GM18517 (cell line): ENCODE measurements at regions not wholly inside any gene's neighbourhood (a gene's known extent, or its start where the extent isn't known, plus 50 kb on each side); places are given as distances from the start of the nearest gene placed in this dataset.

Experiments
- ATAC-seq: cut with Tn5 transposase; IDR thresholded peaks from one replicate; pipeline ENCODE4 v1.9.1; 2021; ENCODE audit warnings: mild to moderate bottlenecking, moderate library complexity; ENCODE audit not compliant: unreplicated experiment

DNA sequence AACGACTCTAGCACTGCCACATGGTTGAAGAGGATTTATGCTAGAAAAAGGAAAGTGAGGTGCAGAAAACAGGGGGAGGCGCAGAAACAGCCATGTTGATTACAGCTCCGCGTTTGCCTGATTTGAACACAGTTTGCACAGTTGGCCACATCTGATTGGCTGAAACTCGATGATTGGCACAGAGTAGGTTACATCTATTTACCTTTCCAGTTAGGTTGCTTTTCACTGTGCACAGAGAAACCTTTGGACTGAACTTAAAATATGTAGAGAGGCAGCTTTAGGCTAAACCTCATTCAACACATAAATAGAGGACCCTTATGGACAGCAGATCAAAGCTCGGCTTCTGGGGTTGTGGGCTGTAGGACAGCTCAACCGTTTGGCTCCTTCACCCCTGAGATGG, 153.7 kb upstream of the APCDD1 start:
- no peak for ATAC-seq

DNA sequence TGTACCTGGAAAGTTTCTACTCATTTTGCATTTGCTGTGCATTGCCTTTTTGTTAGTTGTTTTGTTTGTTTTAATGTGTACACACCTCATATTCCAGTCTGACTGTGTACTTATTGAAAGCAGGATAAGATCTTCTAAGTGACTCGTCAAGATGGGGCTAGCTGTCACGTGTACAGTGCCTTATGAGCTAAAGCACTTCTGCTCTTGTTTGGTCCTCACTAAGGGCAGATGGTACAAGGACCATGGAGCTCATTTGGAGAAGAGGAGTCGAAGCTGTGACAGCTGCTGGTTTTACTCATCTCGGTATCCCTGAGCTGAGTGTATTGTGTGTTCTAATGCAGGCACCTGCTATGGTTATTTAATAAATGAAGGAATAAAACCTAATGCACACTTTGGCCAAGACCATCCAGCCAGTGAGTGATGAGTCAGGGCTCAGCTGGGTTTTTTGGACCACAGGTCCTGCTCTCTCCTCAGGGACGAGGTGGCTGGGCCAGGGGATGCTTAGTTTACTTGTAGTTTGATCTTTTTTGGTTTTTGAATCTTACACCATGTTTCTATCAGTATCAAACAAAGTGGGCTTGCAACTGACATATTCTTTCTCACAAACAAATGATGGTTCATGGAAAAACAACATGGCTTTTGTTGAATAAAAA, 152.5 kb upstream of the APCDD1 start:
- no peak for ATAC-seq

DNA sequence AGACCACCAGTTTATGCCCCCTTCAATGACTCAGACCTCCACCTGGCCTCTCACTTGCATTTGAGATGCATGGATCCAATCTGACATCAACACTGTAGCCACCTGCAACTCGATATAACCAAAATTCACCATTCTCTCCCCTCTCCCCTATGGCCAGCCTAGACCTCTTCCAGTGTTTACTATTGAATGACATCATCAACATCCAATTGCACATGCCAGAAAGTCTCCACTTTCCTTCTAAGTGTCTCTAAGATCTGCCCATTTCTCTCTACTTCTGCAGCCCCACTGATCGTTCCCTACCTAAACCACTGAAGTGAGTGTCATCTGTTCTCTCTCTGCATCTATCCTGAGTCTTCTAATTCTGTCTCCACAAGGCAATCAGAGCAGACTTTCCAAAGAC, 151.3 kb upstream of the APCDD1 start:
- no peak for ATAC-seq

DNA sequence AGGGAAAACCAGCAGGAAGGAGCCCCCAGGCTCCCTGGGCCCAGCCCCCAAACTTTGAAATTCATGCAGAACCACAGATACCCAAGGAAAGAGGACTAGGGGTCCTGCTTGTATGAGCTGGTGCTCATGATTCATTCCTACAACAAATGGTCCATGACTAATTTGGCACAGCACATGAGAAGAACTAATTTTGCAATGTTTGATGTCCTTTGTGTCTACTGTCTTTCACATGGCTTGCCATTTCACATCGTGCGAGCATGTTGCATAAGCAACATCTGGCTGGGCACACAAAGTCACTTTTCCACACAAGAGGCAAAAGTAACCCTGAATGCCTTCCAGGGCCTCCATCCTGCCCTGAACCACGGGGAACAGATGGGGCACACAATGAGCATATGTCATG, 149.6 kb upstream of the APCDD1 start:
- no peak for ATAC-seq

DNA sequence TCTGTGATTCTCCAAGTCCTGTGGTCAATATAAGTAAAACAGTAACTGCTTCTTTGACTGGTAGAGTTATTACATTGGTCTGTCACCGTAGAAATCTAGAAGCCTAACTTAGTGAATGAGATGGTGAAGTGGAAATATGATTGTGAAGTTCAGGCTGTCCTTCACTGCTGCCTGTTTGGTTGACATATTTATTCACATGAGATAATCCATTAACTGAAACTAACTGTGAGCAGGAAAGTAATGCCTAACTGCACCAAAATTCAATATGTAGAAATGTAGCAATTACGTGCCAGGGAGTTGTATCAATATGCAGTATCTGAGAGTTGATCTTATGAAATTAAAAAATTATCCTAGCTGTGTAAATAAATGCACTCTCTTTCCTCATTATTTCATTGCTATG, 147.7 kb upstream of the APCDD1 start:
- ATAC-seq = no peak

DNA sequence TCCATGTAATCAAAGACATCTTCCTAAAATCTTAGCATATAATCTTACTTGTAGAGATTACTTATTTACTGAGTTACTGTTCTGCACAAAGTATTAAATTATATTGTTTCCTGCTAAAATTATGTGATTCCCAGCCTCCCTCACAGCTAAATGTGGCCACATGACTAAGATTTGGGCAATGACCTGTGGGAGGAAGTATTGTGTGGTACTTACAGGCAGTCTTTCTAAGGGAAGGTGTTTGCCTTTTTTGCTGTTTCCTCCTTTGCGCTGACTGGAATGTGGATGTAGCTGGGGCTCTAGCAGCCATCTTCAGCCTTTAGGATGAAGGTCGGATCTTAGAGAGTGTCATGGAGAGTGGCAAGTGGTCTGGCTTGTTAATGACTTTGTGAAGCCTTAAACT, 146.3 kb upstream of the APCDD1 start:
- no peak for ATAC-seq

DNA sequence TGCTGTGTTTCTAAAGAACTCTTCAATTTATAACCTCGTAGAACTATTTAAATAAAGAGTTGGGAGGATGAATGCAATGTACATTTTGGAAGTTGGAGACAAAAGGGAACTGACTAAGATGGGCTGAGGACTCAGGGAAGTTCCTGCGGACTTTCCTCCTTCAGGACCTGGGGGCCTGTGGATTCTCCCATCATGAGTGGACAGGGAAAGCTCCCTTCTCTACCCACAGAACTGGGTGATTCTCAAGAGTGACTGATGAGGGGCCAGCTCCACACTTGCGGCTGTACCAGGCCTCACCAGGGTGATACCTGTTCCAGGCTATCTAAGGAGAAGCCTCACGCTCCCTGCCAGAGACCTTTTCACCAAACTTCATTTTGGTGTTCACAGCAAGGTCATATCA, 143.8 kb upstream of the APCDD1 start:
- no peak for ATAC-seq

DNA sequence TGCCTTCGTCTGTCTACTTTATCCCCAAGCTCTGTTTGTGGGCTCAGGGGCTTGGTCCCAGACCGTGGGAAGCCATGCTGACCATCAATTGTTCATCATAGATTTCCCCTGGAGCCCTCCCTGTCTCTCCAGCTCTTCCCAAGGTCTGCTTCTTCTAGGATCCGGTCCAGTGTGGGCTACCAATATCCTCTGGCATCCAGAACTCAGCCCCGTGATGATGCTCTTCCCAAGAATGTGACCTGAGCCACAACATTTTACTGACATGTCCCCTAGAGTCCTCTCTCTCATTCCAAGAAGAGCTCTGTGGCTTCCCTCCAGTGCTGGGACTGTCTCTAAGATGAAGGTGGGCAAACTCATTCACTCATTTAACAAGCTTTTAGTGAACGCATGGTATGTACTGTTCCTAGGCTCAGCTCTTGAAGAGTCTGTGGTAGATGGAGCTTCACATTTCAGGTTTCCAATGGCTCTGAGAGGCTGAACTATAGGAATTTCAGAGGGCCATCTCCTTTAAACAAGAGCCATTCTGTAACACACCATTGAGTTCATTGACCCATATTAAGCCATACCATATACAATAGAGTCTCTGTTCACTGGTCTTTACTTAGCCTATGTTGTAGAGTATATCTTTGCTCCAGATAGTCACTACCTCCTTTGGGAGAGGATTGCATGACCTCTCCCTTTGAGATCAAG, 142.0 kb upstream of the APCDD1 start:
- ATAC-seq = no peak

DNA sequence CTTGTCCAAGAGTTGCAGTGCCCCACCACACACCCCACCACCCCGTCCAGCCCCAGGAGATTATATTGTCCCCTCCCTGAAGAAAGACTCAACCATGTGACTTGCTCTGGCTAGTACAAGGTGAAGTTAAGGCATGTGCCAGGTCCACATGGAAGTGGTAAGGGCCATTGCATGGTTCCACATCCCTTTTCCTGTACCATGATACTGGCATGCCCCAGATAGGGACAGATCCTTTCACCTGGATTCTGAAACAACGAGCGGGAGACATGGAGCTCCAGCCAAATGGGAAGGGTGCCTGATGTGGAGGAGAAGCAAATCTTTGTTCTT, 141.5 kb upstream of the APCDD1 start:
- no peak for ATAC-seq

DNA sequence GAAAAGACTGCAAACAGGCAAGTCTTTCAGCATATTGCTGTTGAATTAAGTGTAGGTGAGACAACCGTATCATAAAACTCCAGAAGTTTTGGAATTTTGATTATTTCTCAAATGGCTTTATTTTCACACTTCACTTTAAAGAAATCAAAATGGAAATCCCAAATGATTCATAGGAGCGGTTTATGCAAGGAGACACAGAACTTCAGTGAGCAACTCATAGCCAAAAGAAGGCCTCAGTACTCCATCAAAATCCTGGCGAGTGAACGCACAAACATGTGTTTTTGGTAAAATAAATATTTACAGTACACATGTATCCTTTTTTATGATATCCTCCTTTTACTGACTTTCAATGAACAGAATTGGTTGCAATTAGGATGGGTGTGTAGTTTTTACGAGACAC, 140.4 kb upstream of the APCDD1 start:
- ATAC-seq = no peak

DNA sequence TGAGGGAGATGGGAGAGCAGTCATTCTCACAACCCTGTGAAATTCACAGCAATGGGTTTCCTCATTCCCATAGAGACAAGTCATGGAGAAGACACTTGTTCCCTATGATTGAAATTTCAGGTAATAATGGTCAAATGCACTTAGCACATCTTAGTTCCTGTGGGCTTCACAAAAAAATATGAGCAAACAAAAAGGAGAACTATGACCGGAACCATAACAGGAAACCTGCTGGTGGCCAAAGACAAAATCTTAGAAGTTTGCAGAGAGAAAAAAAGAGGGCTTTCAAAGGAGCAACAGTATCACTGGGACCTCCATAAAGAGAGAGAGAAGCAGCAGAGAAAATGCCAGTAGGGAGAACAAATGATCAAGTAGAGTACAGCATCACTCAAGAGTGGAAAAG, 138.9 kb upstream of the APCDD1 start:
- ATAC-seq = no peak

DNA sequence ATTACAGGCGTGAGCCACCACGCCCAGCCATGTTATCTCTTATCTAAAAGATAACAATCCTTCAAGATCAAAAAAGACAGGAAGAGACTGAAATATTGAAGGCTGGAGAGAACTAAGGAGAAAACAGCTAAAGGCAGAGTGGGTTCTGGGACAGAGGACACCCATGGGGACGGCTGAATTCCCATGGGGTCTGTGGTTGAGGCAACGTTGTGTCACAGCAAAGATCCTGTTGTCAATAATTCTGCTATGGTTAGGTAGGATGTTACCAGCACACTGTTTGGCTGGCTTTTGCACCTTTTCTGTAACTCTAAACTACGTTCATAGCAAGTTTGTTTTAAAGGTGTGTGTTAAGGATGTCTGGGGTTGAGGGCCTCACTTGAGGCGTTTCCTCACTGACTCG, 137.7 kb upstream of the APCDD1 start:
- ATAC-seq = no peak

DNA sequence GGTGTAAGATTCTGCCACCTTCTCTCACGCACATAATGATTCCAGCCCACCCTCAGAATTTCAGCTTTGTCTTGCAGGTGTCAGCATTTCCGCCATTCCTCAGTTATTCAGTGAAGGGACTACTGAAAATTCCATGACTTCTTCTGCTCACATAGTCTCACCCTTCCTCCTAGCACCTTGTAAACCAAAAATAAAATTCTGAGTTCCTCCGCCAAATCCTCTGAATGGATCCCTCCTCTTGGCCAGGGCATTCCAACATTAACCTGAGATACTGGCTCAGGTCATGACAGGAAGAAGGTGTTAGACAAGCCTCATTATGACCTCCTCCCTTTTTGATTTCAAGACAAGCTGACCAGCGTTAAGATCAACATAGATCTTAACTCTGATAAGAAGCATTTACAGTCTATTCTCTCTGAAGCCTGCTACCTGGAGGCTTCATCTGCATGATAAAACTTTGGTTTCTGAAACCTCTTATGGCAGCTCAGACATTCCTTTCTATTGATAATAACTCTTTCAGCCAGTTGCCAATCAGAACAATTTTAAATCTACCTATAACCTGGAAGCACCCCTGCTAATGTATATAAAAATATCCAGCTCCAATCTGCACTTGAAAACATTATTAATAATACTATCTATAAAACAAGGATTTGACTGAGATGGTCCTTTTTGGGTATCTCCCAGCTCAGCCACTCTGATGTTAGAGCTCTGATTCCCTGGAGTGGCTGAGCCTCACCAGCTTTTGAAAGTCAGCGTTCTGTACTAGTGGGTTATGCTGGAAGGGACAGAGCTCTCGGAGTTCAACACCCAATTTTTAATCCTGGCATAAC, 136.4 kb upstream of the APCDD1 start:
- no peak for ATAC-seq

DNA sequence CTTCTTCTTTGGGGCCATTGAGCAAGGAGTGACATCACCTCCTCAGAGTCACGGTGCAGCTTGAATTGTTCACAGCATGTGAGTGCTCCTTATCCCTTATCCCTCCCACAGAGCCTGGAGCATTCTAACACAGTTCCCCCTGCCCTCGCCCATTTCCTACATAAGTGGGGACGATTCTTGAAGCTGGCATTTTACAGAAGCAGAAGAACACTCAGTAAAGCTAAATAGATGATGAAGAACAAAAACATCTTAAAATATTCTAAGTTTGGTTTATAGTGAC, 135.8 kb upstream of the APCDD1 start:
- ATAC-seq = no peak

DNA sequence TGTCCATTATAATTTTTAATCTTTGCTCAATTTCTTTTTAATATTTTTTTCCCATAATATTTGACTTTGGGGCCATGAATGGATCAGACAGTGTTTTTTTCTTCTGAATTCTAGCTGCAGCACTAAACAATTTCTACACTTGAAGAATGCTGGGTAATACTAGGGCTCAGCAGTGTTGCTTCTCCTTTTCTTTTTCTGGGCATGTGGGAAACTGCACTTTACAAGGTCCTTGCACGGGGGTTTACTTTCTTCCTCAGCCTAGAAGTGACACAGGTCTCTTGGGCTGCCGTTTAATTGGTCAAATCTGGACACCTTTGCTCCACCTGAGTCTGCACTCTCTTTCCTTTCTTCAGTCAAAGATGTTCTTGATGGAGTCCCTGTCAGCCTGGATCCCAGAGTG, 135.4 kb upstream of the APCDD1 start:
- no peak for ATAC-seq

DNA sequence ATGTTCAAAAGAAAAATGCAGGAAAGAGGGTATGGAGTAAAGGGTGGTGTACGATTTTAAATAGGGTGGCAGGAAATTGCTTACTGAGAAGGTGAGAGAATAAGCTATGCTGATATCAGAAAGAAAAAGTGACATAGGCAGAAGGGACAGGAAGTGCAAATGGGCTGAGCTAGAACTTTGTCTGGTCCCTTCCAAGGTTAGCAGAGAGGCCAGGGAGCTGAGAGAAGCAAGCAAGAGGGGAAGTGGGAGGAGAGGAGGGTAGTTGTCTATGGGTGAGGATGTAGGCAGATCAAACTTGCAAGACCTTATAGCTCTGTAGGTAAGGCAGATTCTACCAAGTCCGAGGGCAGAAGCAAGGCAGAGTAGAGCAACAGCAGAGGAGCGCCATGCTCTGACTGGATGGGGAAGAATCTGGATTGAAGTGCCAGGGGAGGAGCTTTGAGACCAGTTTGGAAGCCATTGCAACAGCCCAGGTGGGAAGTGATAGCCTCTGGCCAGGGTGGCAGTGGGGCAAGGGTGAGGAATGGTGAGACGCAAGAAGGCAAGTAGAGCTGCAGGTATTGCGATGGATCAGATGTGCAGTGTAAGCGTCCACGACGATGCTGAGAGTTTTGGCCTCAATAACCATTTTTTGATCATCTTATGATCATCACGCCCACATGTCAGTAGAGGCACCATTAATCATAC, 134.4 kb upstream of the APCDD1 start:
- no peak for ATAC-seq

DNA sequence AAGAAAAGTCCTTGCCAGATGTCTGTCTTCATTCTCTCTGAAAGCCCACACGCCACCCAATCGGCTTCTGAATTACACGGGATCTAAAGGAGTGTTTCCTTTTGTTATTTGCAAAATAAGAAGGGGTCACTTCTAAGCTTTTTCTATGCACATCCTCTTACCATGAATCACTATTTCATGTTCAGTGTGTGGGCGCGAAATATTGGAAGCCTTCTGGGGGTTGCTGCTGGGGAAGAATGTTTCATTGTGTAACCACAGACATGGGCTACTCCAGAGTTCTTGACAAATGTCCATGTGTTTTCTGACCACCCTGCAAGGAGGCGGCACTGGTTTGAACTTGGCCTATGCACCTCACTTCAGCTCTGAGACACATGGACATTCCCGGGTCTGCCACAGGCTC, 133.6 kb upstream of the APCDD1 start:
- no peak for ATAC-seq

DNA sequence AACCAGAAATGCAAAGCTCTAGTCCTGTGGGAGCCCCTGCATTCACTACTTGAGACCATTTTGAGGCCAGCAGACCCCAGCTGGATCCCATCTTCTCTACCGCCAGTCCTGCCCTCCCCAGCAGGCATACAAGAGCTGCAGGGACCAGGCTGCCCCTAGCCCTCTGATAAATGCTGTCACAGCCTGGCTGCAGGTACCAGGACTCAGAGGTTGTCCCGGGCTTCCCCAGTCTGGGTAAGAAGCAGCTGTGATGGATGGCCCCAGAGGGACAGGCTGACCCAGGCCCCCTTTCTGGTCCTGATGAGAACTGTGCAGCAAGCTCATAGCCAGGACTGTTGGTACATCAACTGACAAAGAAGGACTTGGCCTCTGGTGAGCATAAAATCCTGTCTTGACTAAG, 132.9 kb upstream of the APCDD1 start:
- no peak for ATAC-seq

DNA sequence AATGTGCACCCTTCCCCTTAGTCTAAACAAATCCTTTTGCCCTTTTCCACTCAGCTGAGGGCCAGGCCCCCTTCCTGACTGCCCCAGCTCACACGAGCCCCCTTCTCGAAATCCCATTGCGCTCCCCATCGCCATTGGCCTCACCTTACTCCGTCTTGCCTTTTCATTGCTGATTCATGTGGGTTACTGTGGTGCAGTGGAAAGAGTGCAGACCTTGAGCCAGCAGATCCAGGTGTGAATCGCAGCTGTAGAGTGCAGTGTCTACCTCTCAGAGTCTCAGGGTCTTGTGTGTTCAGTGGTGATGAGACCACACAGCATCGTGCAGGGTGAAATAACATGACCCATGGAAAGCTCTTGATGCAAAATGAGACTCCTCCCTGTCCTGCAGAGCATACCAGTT, 132.4 kb upstream of the APCDD1 start:
- no peak for ATAC-seq

DNA sequence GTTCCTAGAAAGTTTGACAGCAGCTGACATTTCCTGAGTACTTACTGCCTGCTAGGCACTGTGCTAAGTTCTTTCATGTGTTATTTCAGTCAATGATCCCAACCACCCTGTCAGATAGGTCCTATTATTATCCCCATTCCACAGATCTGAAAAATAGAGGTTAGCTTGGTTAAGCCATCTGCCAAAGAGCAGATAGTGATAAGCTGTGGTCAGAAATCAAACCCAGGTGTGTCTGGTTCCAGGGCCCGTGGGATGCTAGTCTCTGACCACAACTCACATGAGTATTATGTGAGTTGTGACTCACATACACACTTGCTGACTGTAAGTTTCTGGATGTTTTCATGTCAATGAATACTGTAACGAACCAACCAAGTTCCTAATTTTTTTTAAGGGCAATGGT, 132.0 kb upstream of the APCDD1 start:
- no peak for ATAC-seq

DNA sequence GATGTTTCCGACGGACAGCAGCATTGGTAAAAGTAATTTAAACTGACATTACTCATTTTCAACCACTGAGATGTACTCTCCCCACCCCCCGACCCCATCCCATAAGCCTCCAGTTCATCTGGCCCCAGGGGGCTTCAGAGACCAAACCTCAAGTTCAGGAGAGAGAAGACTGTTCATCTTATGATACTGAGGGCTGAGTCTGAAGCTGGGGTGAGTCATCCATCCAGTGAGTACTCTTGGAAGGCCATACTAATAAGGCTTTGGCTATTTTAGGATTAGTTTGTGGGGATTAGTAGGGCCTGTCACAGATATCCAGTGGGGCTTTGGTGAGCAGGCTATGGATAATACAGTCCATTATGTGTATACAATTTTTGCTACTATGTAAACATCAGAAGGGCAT, 125.3 kb upstream of the APCDD1 start:
- ATAC-seq = no peak

DNA sequence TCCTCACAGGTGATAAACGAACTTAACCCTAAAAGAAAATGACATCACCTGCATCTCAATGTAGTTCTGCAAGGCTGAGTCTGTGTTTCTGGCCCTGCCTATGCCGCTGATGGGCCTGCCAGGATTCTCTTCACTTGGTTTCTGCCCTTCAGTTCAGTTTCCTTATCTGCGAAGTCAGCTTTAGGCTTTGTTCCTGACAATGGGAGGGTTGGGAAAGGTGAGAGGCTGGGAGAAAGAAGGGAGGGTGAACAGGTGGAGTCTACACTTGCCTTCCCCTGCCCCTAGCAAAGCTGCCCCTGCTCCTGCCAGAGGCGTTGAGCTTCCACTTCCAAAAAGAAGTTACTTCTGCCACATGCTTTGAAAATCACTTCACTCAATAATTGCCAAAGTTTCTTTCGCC, 124.0 kb upstream of the APCDD1 start:
- no peak for ATAC-seq
